Activated CD4-positive, alpha-beta T cell treated with anti-CD3 and anti-CD28 coated beads, Interleukin-2, Interleukin-4, amounts not matched to agents 100 ng/mL and 50 ng/mL, durations not matched to agents 16 hours and 8 hours (primary cell): ENCODE measurements at regions not wholly inside any gene's neighbourhood (a gene's known extent, or its start where the extent isn't known, plus 50 kb on each side); places are given as distances from the start of the nearest gene placed in this dataset.

Source experiments
- DNase-seq: peaks from one replicate; pipeline ENCODE4 v3.0.0-alpha.2; 2020; ENCODE audit warnings: low spot score

- no peak for DNase-seq
Observed at GRCh38 chr15:61534986-61535385, 305.9 kb upstream of the RORA start.

- DNase-seq = no peak
Observed at GRCh38 chr15:61530769-61531168, 301.7 kb upstream of the RORA start.

- no peak for DNase-seq
Observed at GRCh38 chr15:61528581-61528910, 299.4 kb upstream of the RORA start.

- DNase-seq = no peak
Observed at GRCh38 chr15:61527836-61528580, 298.9 kb upstream of the RORA start.

DNA sequence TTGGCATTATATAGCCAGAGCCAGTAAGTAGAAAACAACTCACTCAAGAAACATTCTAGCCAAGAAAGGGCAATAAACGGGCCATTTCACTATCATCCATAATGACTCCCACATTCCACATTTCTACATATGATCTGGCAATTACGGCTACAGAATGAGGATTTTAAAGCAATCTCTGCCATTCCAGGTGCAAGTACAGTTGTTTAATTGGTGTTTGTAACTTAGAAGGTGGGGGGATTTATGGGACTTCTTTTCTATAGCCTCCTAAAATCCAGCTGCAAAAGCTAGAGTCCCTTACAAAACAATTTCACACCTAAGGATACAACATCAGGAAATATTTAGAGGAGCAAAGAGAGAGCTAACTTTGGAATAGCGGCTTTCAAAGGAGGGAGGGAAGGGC is 295.4 kb upstream of the RORA start:
- no peak for DNase-seq

GRCh38 chr15:61524086-61524485 is 295.0 kb upstream of the RORA start:
- no peak for DNase-seq

DNA sequence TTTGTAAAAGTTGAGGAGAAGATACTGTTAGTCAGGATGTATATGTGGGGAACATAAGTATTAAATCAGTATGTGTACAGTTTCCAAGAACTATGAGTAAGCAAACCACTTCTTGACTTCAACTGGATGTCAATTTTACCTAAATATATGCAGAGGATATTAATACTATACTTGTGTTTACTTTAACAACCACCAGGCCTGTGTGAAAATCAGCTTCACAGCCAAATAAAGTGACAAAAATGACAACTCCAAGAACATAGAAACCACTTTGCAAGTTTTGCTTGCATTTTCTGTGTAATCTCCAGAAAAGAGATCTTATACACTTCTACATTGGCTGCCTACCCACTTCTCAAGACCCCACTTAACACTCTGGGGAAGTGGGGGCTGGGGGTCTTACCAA is 293.3 kb upstream of the RORA start:
- no peak for DNase-seq

DNA sequence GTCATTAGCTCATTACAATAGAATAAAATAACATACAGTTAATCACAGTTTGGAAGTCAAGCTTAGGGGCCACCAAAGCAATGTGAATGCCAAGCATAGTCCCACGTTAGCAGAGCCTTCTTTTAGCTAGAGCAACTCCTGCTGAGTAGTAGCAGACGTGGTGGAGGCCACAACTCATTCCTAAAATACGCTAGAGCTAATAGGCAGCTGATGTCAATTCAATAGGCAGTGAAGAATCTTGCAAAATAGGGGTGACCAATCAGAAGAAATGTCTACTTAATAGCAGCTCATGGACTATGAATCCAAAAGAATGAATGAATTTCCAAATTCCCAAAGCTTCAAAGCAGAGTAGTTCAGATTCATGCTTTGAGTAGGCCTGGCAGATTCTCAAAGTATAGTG is 292.9 kb upstream of the RORA start:
- no peak for DNase-seq

DNA sequence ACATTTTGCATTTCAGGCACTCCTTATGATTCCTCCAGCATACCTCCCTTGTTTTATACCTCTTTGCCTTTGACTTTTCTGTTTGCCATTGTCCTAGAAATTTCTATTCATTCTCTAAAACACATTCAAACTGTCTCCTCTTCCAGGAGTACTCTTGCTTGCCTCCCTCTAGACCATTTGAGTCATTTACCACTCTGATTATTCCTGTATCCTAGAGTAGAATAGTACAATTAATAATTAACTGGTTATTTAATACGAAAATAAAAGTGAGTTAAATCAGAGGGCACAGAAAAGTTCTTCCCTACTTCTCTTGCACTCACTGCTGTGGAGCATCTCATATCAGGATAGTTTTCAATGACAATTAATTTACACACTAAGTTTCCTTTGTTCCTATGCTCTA is 290.2 kb upstream of the RORA start:
- DNase-seq = no peak

GRCh38 chr15:61518191-61518950 is 289.3 kb upstream of the RORA start:
- DNase-seq = no peak

DNA sequence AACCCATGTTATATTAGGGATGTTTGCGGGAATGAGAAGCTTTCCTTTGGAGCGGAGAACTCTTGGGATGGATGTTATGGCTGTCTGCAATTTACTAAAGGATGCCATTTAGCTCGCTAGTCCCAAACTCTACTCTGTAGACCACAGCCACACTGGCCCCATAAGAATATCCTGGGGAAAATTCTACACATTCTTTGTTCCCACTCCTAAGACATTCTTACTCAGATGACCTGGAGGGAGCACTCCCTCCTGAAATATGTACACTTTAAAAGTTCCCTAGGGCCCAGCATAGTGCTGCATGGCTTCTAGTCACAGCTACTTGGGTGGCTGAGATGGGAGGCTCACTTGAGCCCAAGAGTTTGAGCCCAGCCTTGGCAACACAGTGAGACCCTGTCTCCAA is 288.7 kb upstream of the RORA start:
- DNase-seq = no peak

GRCh38 chr15:61517335-61517734 is 288.2 kb upstream of the RORA start:
- DNase-seq = no peak

DNA sequence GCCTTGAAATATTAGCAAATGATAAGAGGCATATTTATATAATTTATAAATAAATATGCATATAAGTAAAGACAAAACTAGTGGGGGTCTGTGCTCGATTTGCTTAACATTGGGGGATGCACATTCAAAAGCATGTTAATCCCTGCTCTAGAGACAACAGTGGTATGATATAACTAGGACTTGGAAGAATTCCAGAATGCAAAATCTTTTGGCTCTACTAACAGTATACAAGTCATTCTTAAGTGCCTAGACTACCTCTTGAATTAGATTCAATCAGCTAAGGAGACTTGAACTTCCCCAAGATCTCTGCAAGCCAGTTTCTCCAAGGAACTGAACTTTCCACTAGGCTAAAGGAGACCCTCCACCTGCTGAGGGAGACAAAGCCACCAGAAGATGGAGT is 282.7 kb upstream of the RORA start:
- DNase-seq = no peak

DNA sequence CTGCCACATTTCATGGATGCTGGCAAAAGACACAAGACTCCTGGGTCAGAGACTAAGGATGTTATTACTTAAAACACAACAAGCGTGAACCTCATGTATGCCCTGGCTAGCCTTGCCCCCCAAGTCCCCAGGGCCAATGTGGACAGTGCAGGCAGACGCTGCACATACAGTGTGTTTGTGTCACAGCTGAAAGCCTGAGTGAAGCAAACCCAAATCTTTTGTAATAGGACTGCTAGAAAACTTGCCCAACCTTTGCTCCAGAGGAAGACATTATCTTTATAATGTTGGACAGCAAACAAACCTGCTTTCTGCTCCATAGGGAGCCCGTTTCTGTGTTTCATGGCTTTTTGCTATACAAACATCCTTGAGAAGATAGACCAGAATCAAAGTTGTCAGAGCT is 282.0 kb upstream of the RORA start:
- DNase-seq = no peak

- DNase-seq = no peak
Observed at GRCh38 chr15:61509327-61509840, 280.3 kb upstream of the RORA start.

DNA sequence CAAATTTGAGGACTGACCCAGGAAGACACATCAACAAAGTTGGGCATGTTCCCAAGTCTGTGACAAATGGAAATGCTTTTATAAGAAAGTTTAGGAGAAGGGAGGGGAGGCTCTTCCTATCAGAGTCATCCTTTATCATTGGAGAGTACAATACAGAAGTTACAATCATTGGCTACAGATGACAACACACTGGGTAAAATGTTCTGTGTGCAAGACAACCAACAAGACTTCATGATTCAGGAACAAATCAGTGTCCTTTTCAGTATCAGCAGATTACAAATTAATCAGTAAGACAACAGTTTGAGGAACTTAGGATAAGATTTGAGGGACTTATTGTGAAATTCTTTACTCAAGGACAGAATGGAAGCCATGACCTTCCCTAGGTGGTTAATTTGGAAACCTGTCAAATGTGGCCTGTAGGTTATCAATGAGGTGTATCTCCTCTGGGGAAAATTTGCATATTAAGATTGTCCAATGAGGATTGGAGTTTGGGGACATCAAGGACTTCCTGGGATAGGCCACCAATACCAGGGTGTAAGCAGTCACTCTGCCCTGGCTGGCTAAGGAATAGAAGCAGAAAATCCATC is 274.4 kb upstream of the RORA start:
- DNase-seq = no peak

GRCh38 chr15:61501815-61502389 is 272.8 kb upstream of the RORA start:
- no peak for DNase-seq

DNA sequence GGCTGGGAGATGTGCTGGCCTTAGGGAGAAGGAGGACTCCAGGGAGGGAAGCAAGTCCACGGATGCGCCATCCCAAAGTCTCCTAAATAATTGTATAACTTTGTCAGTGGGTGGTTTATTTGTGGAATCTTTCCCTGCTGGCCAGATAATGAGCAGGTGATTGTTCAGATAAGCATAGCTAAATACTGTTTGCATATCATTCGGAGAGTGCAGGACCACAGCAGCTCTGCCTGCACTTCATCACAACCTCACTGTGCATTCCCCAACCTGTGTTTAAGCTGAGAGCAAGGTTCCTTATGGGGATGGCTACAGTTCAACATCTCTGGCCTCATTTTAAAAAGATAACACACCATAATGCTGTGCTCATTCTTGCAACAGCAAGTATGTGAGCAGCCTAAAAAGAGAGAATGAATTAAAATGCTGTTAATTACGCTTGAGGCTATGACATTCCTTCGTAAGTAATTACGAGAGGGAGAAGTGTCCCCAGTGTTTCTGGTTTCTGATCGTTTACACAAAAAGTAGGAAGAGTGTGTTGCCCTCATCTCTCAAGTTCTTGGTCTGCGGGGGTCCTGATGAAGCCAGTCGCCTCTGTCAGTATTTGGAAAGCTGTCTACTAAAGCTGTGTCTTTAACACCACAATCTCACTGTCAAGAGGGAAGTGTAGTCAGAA is 272.0 kb upstream of the RORA start:
- no peak for DNase-seq

DNA sequence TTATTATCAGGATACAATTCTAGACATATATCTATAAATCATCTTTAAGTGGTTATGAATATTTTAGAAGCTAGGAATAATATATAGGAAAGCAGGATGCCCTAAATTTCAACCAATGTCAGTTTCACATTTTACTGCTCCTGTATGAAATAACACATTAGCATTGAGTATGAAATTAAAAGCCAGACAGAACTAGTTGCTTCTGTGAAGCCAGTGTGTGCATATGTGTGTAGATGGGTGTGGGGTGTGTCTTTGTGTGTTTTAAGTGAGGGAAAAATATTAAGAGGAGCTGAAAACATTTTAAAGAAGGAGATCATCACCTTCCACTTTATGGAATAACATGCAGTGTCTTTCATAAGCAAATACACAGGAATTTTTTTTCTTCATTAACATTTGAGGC is 271.4 kb upstream of the RORA start:
- no peak for DNase-seq

DNA sequence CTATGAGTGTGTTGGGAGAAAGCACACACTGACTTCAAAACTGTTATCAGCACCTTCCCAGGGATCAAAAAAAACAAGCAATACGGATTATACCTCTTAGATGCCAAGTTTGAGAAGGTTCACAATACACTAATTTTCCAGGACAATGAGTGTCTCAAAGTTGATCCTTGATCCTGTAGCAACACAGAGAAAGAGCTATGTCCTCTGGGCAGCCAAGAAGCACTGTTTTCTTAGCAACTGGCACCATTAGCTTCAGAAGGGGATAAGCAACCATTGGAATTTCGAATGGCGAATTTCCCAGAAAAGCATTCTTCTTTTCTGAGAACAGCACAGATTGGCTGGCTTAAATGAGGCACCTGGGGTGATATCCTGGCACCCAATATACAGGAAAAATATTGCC is 270.3 kb upstream of the RORA start:
- no peak for DNase-seq

GRCh38 chr15:61489571-61489970 is 260.5 kb upstream of the RORA start:
- DNase-seq = no peak

GRCh38 chr15:61483599-61483998 is 254.5 kb upstream of the RORA start:
- DNase-seq = no peak
